Gastroesophageal sphincter (tissue), 4 donors: ENCODE measurements at regions not wholly inside any gene's neighbourhood (a gene's known extent, or its start where the extent isn't known, plus 50 kb on each side); places are given as distances from the start of the nearest gene placed in this dataset.

ENCODE experiments used
- ATAC-seq: fragments of 150-250 bp; one replicate; pipeline ENCODE4 v1.9.1; 2016; ENCODE audit warnings: mild to moderate bottlenecking, moderate library complexity
- H3K27ac ChIP-seq, 4 donors: fragments of 200-600 bp; sonication (generic) in 3 of 4; 1 replicate in 3 of 4; 2 replicates in 1 of 4; pipeline ENCODE4 v1.5.1; 2016 to 2019
- H3K27me3 ChIP-seq: fragments of 200-600 bp; sonication (generic); one replicate; pipeline ENCODE4 v1.5.1; 2019
- H3K36me3 ChIP-seq, 2 donors: fragments of 200-600 bp; sonication (generic); one replicate each; pipeline ENCODE4 v1.5.1; 2019; ENCODE audit warnings: control low read depth in 1 of 2
- H3K4me1 ChIP-seq, 3 donors: fragments of 200-600 bp; sonication (generic); 1 replicate in 2 of 3; 2 replicates in 1 of 3; pipeline ENCODE4 v1.5.1; 2016 to 2019; ENCODE audit warnings: control low read depth in 2 of 3
- H3K4me3 ChIP-seq, 2 donors: fragments of 200-600 bp; sonication (generic); one replicate each; pipeline ENCODE4 v1.5.1; 2019; ENCODE audit warnings: mild to moderate bottlenecking in 1 of 2, moderate library complexity in 1 of 2
- H3K9me3 ChIP-seq, 3 donors: fragments of 200-600 bp; sonication (generic); one replicate each; pipeline ENCODE4 v1.5.1; 2017 to 2019; ENCODE audit warnings: control low read depth in 2 of 3
- CTCF ChIP-seq, 4 experiments: fragments of 200-600 bp in 2 of 4; fragments of 450-650 bp in 2 of 4; sonication (generic) in 1 of 4; IDR thresholded peaks; one replicate each; pipeline ENCODE4 v1.5.1; 2017 to 2019; ENCODE audit warnings: antibody characterized with exemption in 4 of 4, mild to moderate bottlenecking in 2 of 4, moderate library complexity in 2 of 4
- EP300 ChIP-seq: sonication (generic); formaldehyde crosslinking; IDR thresholded peaks from one replicate; pipeline ENCODE4 v1.6.1; 2017; ENCODE audit warnings: antibody characterized with exemption, mild to moderate bottlenecking
- POLR2A ChIP-seq, 2 donors: fragments of 450-650 bp; IDR thresholded peaks; one replicate each; pipeline ENCODE4 v1.6.1; 2017; ENCODE audit warnings: antibody characterized with exemption in 2 of 2, mild to moderate bottlenecking in 2 of 2, moderate library complexity in 1 of 2
- POLR2AphosphoS5 ChIP-seq: sonication (generic); formaldehyde crosslinking; IDR thresholded peaks from one replicate; pipeline ENCODE4 v1.6.1; 2017; ENCODE audit warnings: antibody characterized with exemption
- WGBS, 2 donors: methylation state at CpG; one replicate each; pipeline ENCODE4 v1.1.5; 2018; ENCODE audit warnings: low coverage in 1 of 2; 5-methylcytosine and 5-hydroxymethylcytosine counted together

GRCh38 chr1:21355956-21356355 is 65.7 kb upstream of the ECE1 start:
- Histone ChIP-seq H3K9me3 (no peaks in the 10 kb centered on the region), H3K27me3 (no peaks in the 10 kb centered on the region), H3K27ac (no peak overlapping the region), H3K4me1 (no peaks in the 10 kb centered on the region), H3K36me3 (no peaks in the 10 kb centered on the region), H3K4me3 (no peak overlapping the region)
- 50 to 100% methylated on average over 1 to 2 of the region's 6 CpGs for WGBS, 2 donors
- ATAC-seq = no peak
- no peak for TF ChIP-seq CTCF (IDR thresholded peaks at IDR 0.05)
- no peak for TF ChIP-seq EP300
- TF ChIP-seq POLR2A (IDR thresholded peaks at IDR 0.05) = no peak
- no peak for TF ChIP-seq POLR2AphosphoS5

GRCh38 chr1:21352586-21352985 is 62.3 kb upstream of the ECE1 start:
- Histone ChIP-seq H3K4me1 (peaks cover 0 to 4% (median 0%) of the 10 kb centered on the region in 3 donors), H3K9me3 (no peaks in the 10 kb centered on the region), H3K4me3 (no peak overlapping the region), H3K36me3 (no peaks in the 10 kb centered on the region), H3K27me3 (no peaks in the 10 kb centered on the region), H3K27ac (no peak overlapping the region)
- TF ChIP-seq POLR2A (IDR thresholded peaks at IDR 0.05) (no peak), EP300 (no peak), CTCF (IDR thresholded peaks at IDR 0.05) (no peak), POLR2AphosphoS5 (no peak)
- no peak for ATAC-seq

- Histone ChIP-seq H3K4me1 (peaks cover 0 to 11% (median 0%) of the 10 kb centered on the region in 3 donors), H3K27me3 (no peaks in the 10 kb centered on the region), H3K27ac (no peak overlapping the region), H3K4me3 (no peak overlapping the region), H3K36me3 (no peaks in the 10 kb centered on the region), H3K9me3 (no peaks in the 10 kb centered on the region)
- no peak for TF ChIP-seq CTCF (IDR thresholded peaks at IDR 0.05)
- TF ChIP-seq POLR2A (IDR thresholded peaks at IDR 0.05) = no peak
- no peak for ATAC-seq
- 73 to 79% methylated on average over 4 to 6 of the region's 6 CpGs for WGBS, 2 donors
These were observed 61.6 kb upstream of the ECE1 start for GRCh38 chr1:21351901-21352300.

GRCh38 chr1:21350202-21350885 is 60.1 kb upstream of the ECE1 start:
- TF ChIP-seq EP300 (no peak), POLR2A (IDR thresholded peaks at IDR 0.05) (no peak), POLR2AphosphoS5 (no peak), CTCF (IDR thresholded peaks at IDR 0.05) (no peak)
- H3K4me1 ChIP-seq = peaks cover 0 to 25% (median 0%) of the 10 kb centered on the region in 3 donors
- H3K27ac ChIP-seq = no peak overlapping the region
- no peaks in the 10 kb centered on the region for H3K36me3 ChIP-seq
- ATAC-seq = no peak
- H3K27me3 ChIP-seq = no peaks in the 10 kb centered on the region
- 88 to 92% methylated on average over 3 to 8 of the region's 11 CpGs for WGBS, 2 donors
- no peaks in the 10 kb centered on the region for H3K9me3 ChIP-seq
- no peak overlapping the region for H3K4me3 ChIP-seq

- Histone ChIP-seq H3K9me3 (no peaks in the 10 kb centered on the region), H3K27me3 (no peaks in the 10 kb centered on the region), H3K4me1 (peaks cover 0 to 29% (median 0%) of the 10 kb centered on the region in 3 donors), H3K27ac (no peak overlapping the region), H3K4me3 (no peak overlapping the region), H3K36me3 (no peaks in the 10 kb centered on the region)
- TF ChIP-seq POLR2A (IDR thresholded peaks at IDR 0.05) (no peak), POLR2AphosphoS5 (no peak), EP300 (no peak), CTCF (IDR thresholded peaks at IDR 0.05) (no peak)
- ATAC-seq = no peak
- 88% methylated on average over 2 of the region's 3 CpGs; no CpG with 5 or more reads in 1 of the 2 donors for WGBS, 2 donors
These were observed 59.4 kb upstream of the ECE1 start for GRCh38 chr1:21349693-21350092.
